ENCODE measurements at regions not wholly inside any gene's neighbourhood (a gene's known extent, or its start where the extent isn't known, plus 50 kb on each side); places are given as distances from the start of the nearest gene placed in this dataset.
A peak's percentile ranks its signal among the peaks of the same experiment; 100 is the strongest.

- DNase-seq (ENCODE audit: low spot score) = no peak
Measured at GRCh38 chrX:21126661-21127060, 247.6 kb upstream of the CNKSR2 start.

- no peak for DNase-seq (ENCODE audit: low spot score)
Measured at GRCh38 chrX:21131346-21131745, 242.9 kb upstream of the CNKSR2 start.

GRCh38 chrX:21131786-21132185 lies 242.4 kb upstream of the CNKSR2 start:
- DNase-seq (ENCODE audit: low spot score) = no peak

GRCh38 chrX:21132686-21133393 lies 241.4 kb upstream of the CNKSR2 start:
- DNase-seq (ENCODE audit: low spot score) = no peak

- DNase-seq (ENCODE audit: low spot score) = no peak
Measured at GRCh38 chrX:21150208-21150607, 224.0 kb upstream of the CNKSR2 start.

- DNase-seq (ENCODE audit: low spot score) = peak; percentile 2
Measured at GRCh38 chrX:21151051-21151450, 223.2 kb upstream of the CNKSR2 start.

GRCh38 chrX:21153033-21153432 lies 221.2 kb upstream of the CNKSR2 start:
- DNase-seq (ENCODE audit: low spot score) = no peak

- peak; percentile 0 for DNase-seq (ENCODE audit: low spot score)
Measured at GRCh38 chrX:21153503-21153902, 220.7 kb upstream of the CNKSR2 start.

GRCh38 chrX:21155916-21156315 lies 218.3 kb upstream of the CNKSR2 start:
- DNase-seq (ENCODE audit: low spot score) = no peak

GRCh38 chrX:21156632-21157031 lies 217.6 kb upstream of the CNKSR2 start:
- DNase-seq (ENCODE audit: low spot score) = no peak

GRCh38 chrX:21158678-21159077 lies 215.5 kb upstream of the CNKSR2 start:
- no peak for DNase-seq (ENCODE audit: low spot score)

GRCh38 chrX:21166272-21166982 lies 207.8 kb upstream of the CNKSR2 start:
- DNase-seq (ENCODE audit: low spot score) = no peak

GRCh38 chrX:21167011-21167410 lies 207.2 kb upstream of the CNKSR2 start:
- DNase-seq (ENCODE audit: low spot score) = no peak

- no peak for DNase-seq (ENCODE audit: low spot score)
Measured at GRCh38 chrX:21167494-21167893, 206.7 kb upstream of the CNKSR2 start.

- DNase-seq (ENCODE audit: low spot score) = no peak
Measured at GRCh38 chrX:21168401-21169160, 205.6 kb upstream of the CNKSR2 start.

GRCh38 chrX:21171181-21171580 lies 203.0 kb upstream of the CNKSR2 start:
- no peak for DNase-seq (ENCODE audit: low spot score)

- no peak for DNase-seq (ENCODE audit: low spot score)
Measured at GRCh38 chrX:21174439-21174838, 199.8 kb upstream of the CNKSR2 start.

- DNase-seq (ENCODE audit: low spot score) = no peak
Measured at GRCh38 chrX:21176921-21177571, 197.2 kb upstream of the CNKSR2 start.

- DNase-seq (ENCODE audit: low spot score) = no peak
Measured at GRCh38 chrX:21181232-21181853, 192.9 kb upstream of the CNKSR2 start.

- DNase-seq (ENCODE audit: low spot score) = no peak
Measured at GRCh38 chrX:21193196-21193595, 181.0 kb upstream of the CNKSR2 start.

GRCh38 chrX:21194526-21194925 lies 179.7 kb upstream of the CNKSR2 start:
- DNase-seq (ENCODE audit: low spot score) = no peak

- no peak for DNase-seq (ENCODE audit: low spot score)
Measured at GRCh38 chrX:21207080-21207479, 167.1 kb upstream of the CNKSR2 start.

Data from globus pallidus (tissue), 1 donor.